H1 (cell line): ENCODE measurements at regions not wholly inside any gene's neighbourhood (a gene's known extent, or its start where the extent isn't known, plus 50 kb on each side); places are given as distances from the start of the nearest gene placed in this dataset.

ENCODE experiments used
- CTCF ChIA-PET: fragments of 300-600 bp; sonication (Branson Sonifier 250); formaldehyde crosslinking; loops from one replicate; lab custom pipeline; 2021; ENCODE audit not compliant: partially characterized antibody; lab: Charles Lee
- POLR2A ChIA-PET: fragments of 300-600 bp; sonication (Branson Sonifier 250); formaldehyde crosslinking; loops from one replicate; lab custom pipeline; 2021; ENCODE audit warnings: inconsistent platforms; ENCODE audit not compliant: partially characterized antibody; lab: Charles Lee
- DNase-seq, 2 experiments: peaks; one replicate each; pipeline versions ENCODE4 v3.0.0 to v3.0.0-alpha.2; 2010 to 2022; ENCODE audit warnings: low spot score in 2 of 2, low read depth in 1 of 2, mixed read lengths in 1 of 2
- FAIRE-seq: peaks from 2 replicates; lab custom pipeline; 2011; peaks lifted over from hg19 to GRCh38; lab: Jason Lieb, UNC
- H2AFZ ChIP-seq: 2 replicates; pipeline ENCODE4 v1.8.1; 2012; ENCODE audit warnings: low read length, inconsistent platforms
- H2AK5ac ChIP-seq: 2 replicates; pipeline ENCODE4 v1.6.1; 2013; ENCODE audit warnings: low read depth, low read length
- H2BK120ac ChIP-seq: replicated peaks from 2 replicates; pipeline ENCODE3; 2013; ENCODE audit warnings: low read depth, low read length, inconsistent platforms
- H2BK12ac ChIP-seq: 2 replicates; pipeline ENCODE4 v1.6.1; 2013; ENCODE audit warnings: low read depth, low read length
- H2BK15ac ChIP-seq: 2 replicates; pipeline ENCODE4 v1.6.1; 2013; ENCODE audit warnings: low read length
- H2BK20ac ChIP-seq: 2 replicates; pipeline ENCODE4 v1.6.1; 2013; ENCODE audit warnings: low read length
- H2BK5ac ChIP-seq: 2 replicates; pipeline ENCODE4 v1.6.1; 2013; ENCODE audit warnings: low read depth, low read length
- H3K14ac ChIP-seq: 2 replicates; pipeline ENCODE4 v1.6.1; 2013; ENCODE audit warnings: inconsistent platforms; ENCODE audit not compliant: insufficient read length
- H3K18ac ChIP-seq: 2 replicates; pipeline ENCODE4 v1.6.1; 2013; ENCODE audit warnings: low read length; ENCODE audit errors: extremely low read depth
- H3K23ac ChIP-seq: 2 replicates; pipeline ENCODE4 v1.6.1; 2013; ENCODE audit warnings: inconsistent platforms; ENCODE audit not compliant: insufficient read length
- H3K23me2 ChIP-seq: 2 replicates; pipeline ENCODE4 v1.6.1; 2013; ENCODE audit warnings: low read depth, low read length
- H3K27ac ChIP-seq: 2 replicates; pipeline ENCODE4 v1.6.1; 2011; ENCODE audit warnings: low read depth, low read length, inconsistent platforms
- H3K27me3 ChIP-seq, 4 experiments: replicated peaks in 1 of 4; 1 replicate in 1 of 4; 2 replicates in 3 of 4; pipeline versions ENCODE4 v1.6.1 to v1.8.1; 2011 to 2013; ENCODE audit warnings: low read length in 3 of 4, mild to moderate bottlenecking in 3 of 4, inconsistent platforms in 2 of 4, mixed read lengths in 2 of 4, moderate library complexity in 1 of 4; ENCODE audit not compliant: control insufficient read depth in 3 of 4, insufficient read depth in 3 of 4; ENCODE audit errors: extremely low read depth in 1 of 4
- H3K36me3 ChIP-seq, 4 experiments: 2 replicates each; pipeline versions ENCODE4 v1.6.1 to v1.8.1; 2011 to 2013; ENCODE audit warnings: mild to moderate bottlenecking in 4 of 4, low read length in 3 of 4, moderate library complexity in 2 of 4, control low read depth in 1 of 4, inconsistent platforms in 1 of 4; ENCODE audit not compliant: insufficient read depth in 4 of 4, control insufficient read depth in 2 of 4
- H3K4ac ChIP-seq: replicated peaks from 2 replicates; pipeline ENCODE3; 2013; ENCODE audit warnings: low read length, low read depth, mixed read lengths, inconsistent platforms; ENCODE audit not compliant: insufficient read length
- H3K4me1 ChIP-seq, 4 experiments: replicated peaks in 1 of 4; 1 replicate in 1 of 4; 2 replicates in 3 of 4; pipeline versions ENCODE4 v1.6.1 to v1.8.1; 2011 to 2013; ENCODE audit warnings: low read length in 3 of 4, inconsistent platforms in 2 of 4, mixed read lengths in 1 of 4; ENCODE audit not compliant: insufficient read depth in 4 of 4, control insufficient read depth in 3 of 4
- H3K4me2 ChIP-seq, 2 experiments: 2 replicates each; pipeline versions ENCODE4 v1.6.1 to v1.8.1; 2011 to 2013; ENCODE audit warnings: low read depth in 2 of 2, low read length in 2 of 2, control low read depth in 1 of 2, inconsistent platforms in 1 of 2, mild to moderate bottlenecking in 1 of 2; ENCODE audit not compliant: insufficient read depth in 1 of 2
- H3K4me3 ChIP-seq, 4 experiments: fragments of 200-600, 300-600 bp in 1 of 4; sonication (generic), shearing (Covaris generic), sonication (Bioruptor Twin) in 1 of 4; 2 replicates each; pipeline versions ENCODE4 v1.5.1 to v1.8.1; 2011 to 2016; ENCODE audit warnings: low read length in 4 of 4, low read depth in 3 of 4, control low read depth in 2 of 4, inconsistent platforms in 2 of 4, mild to moderate bottlenecking in 2 of 4, mixed read lengths in 1 of 4, moderate library complexity in 1 of 4; ENCODE audit not compliant: insufficient read depth in 2 of 4; ENCODE audit errors: extremely low read depth in 1 of 4
- H3K56ac ChIP-seq: replicated peaks from 2 replicates; pipeline ENCODE3; 2013; ENCODE audit warnings: low read depth, mild to moderate bottlenecking, mixed read lengths, low read length, inconsistent platforms; ENCODE audit not compliant: insufficient read length
- H3K79me1 ChIP-seq: 2 replicates; pipeline ENCODE4 v1.6.1; 2013; ENCODE audit warnings: low read depth, low read length, control low read depth
- H3K79me2 ChIP-seq, 2 experiments: 2 replicates each; pipeline versions ENCODE4 v1.6.1 to v1.8.1; 2012 to 2013; ENCODE audit warnings: low read length in 2 of 2, mild to moderate bottlenecking in 2 of 2, inconsistent platforms in 1 of 2; ENCODE audit not compliant: insufficient read depth in 2 of 2, control insufficient read depth in 1 of 2
- H3K9ac ChIP-seq, 4 experiments: replicated peaks in 1 of 4; 1 replicate in 1 of 4; 2 replicates in 3 of 4; pipeline versions ENCODE4 v1.6.1 to v1.8.1; 2011 to 2013; ENCODE audit warnings: low read depth in 3 of 4, low read length in 3 of 4, control low read depth in 2 of 4, mild to moderate bottlenecking in 2 of 4, moderate library complexity in 2 of 4, inconsistent platforms in 1 of 4; ENCODE audit errors: extremely low read depth in 1 of 4
- H3K9me3 ChIP-seq, 2 experiments: 2 replicates each; pipeline versions ENCODE4 v1.6.1 to v1.8.1; 2012 to 2013; ENCODE audit warnings: mild to moderate bottlenecking in 2 of 2, moderate library complexity in 2 of 2, control low read depth in 1 of 2, inconsistent platforms in 1 of 2, low read depth in 1 of 2, low read length in 1 of 2, mixed read lengths in 1 of 2; ENCODE audit not compliant: insufficient read depth in 2 of 2
- H4K20me1 ChIP-seq, 2 experiments: replicated peaks in 1 of 2; 2 replicates each; pipeline versions ENCODE3 to v1.8.1; 2011 to 2013; ENCODE audit warnings: inconsistent platforms in 2 of 2, low read length in 2 of 2, mild to moderate bottlenecking in 1 of 2; ENCODE audit not compliant: insufficient read depth in 2 of 2, control insufficient read depth in 1 of 2
- H4K5ac ChIP-seq: 2 replicates; pipeline ENCODE4 v1.6.1; 2013; ENCODE audit warnings: low read length, low read depth, mixed read lengths, inconsistent platforms; ENCODE audit not compliant: insufficient read length
- H4K8ac ChIP-seq: 2 replicates; pipeline ENCODE4 v1.8.0; 2013; ENCODE audit warnings: mild to moderate bottlenecking, moderate library complexity, low read length, inconsistent platforms; ENCODE audit not compliant: insufficient read depth; ENCODE audit errors: extremely low read depth
- H4K91ac ChIP-seq: replicated peaks from 2 replicates; pipeline ENCODE3; 2013; ENCODE audit warnings: low read length, mixed read lengths, inconsistent platforms; ENCODE audit not compliant: insufficient read length
- CBX5 ChIP-seq: fragments of 300-800, 300-1000 bp; sonication (generic); IDR thresholded peaks from 2 replicates; pipeline ENCODE4 v1.7.1; 2016; ENCODE audit warnings: antibody characterized with exemption, low read length, low read depth
- JUN ChIP-seq: IDR thresholded peaks from 2 replicates; pipeline ENCODE4 v1.6.1; 2011; ENCODE audit warnings: low read depth, mild to moderate bottlenecking, improper control_type of control experiment, low read length
- JUND ChIP-seq: IDR thresholded peaks from 2 replicates; pipeline ENCODE4 v1.6.1; 2011; ENCODE audit warnings: mild to moderate bottlenecking, improper control_type of control experiment, low read length
- MAFK ChIP-seq: IDR thresholded peaks from 2 replicates; pipeline ENCODE4 v1.6.1; 2012; ENCODE audit warnings: low read depth, mild to moderate bottlenecking, improper control_type of control experiment, low read length
- whole genome bisulfite sequencing, 2 experiments: shearing (Covaris generic) in 1 of 2; methylation state at CpG; one replicate each; pipeline versions ENCODE4 v1.1.6 to v1.1.7; 2013 to 2015; ENCODE audit warnings: low lambda C conversion rate in 2 of 2, mixed read lengths in 2 of 2, inconsistent platforms in 1 of 2, low coverage in 1 of 2, missing lambda C conversion rate in 1 of 2; ENCODE audit not compliant: insufficient replicate concordance in 2 of 2, insufficient coverage in 1 of 2, insufficient read length in 1 of 2; ENCODE audit errors: extremely low coverage in 1 of 2, missing lambda C conversion rate in 1 of 2; 5-methylcytosine and 5-hydroxymethylcytosine counted together

DNA sequence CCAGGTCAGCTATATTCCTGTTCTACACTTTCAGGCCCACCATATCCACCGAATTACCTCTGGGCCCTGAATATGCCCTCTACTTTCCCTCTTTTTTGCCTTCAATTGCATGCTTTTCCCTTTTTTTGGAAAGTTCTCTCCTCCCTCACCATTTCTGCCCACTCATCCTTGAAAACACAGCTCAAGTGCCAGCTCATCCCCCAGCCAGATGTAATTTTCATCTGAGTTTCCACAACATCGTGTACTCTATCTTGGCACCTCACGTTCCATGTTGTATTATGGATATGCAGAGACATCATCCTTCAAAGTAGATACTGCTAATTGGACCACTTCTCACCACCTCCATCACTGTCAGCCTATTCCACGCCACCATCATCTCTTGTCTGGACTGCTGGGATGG, 129.8 kb upstream of the HSD17B12 start:
- peaks cover 2 to 10% (median 8%) of the 10 kb centered on the region in 4 experiments; a peak in 6 of 7 replicates for H3K4me1 ChIP-seq
- no peak overlapping the region for H4K5ac ChIP-seq
- no peak overlapping the region for H3K14ac ChIP-seq
- no peak for TF ChIP-seq MAFK
- no peak for TF ChIP-seq JUN
- TF ChIP-seq CBX5: no peak
- TF ChIP-seq JUND: no peak
- TF ChIP-seq, all 59 proteins: peak for 0
- H3K23ac ChIP-seq: no peak overlapping the region
- H2BK5ac ChIP-seq: no peak overlapping the region
- no peak overlapping the region for H2BK15ac ChIP-seq
- no peaks in the 10 kb centered on the region for H3K79me2 ChIP-seq
- peaks cover 5 to 7% of the 10 kb centered on the region in 2 experiments; a peak in 1 of 4 replicates for H3K9me3 ChIP-seq
- no peaks in the 10 kb centered on the region for H3K36me3 ChIP-seq
- H4K91ac ChIP-seq: peak overlapping the region; percentile 19
- no peaks in the 10 kb centered on the region for H4K20me1 ChIP-seq
- H3K4ac ChIP-seq: no peak overlapping the region
- H2BK20ac ChIP-seq: 0 out of 2 replicates have a peak overlapping the region, but pooled peaks have one; percentile 34
- H3K27ac ChIP-seq: no peak overlapping the region
- no peak overlapping the region for H2BK12ac ChIP-seq
- ChIA-PET POLR2A (interaction anchor here (2.1 kb wide), 1 partner anchor 29 kb away, joined by 6 read pairs; no protein-coding TSS in a partner anchor), CTCF (interaction anchor here (0.5 to 34.3 kb wide), 7 partner anchors 11 to 479 kb away, joined by 3 to 646 read pairs (median 7); no protein-coding TSS in a partner anchor)
- WGBS, 2 experiments: 94% methylated on average over 4 of the region's 4 CpGs; no CpG with 5 or more reads in 1 of the 2 experiments
- FAIRE-seq: no peak
- no peak overlapping the region for H2AFZ ChIP-seq
- H2BK120ac ChIP-seq: no peak overlapping the region
- no peaks in the 10 kb centered on the region for H3K79me1 ChIP-seq
- DNase-seq: no peak
- H2AK5ac ChIP-seq: 0 out of 2 replicates have a peak overlapping the region, but pooled peaks have one; percentile 31
- H3K18ac ChIP-seq: no peak overlapping the region
- H3K9ac ChIP-seq: no peak overlapping the region
- H4K8ac ChIP-seq: no peak overlapping the region
- H3K23me2 ChIP-seq: peaks cover 4% of the 10 kb centered on the region; the same call in 1 of the 2 replicates
- H3K4me3 ChIP-seq: no peak overlapping the region
- no peak overlapping the region for H3K4me2 ChIP-seq
- no peak overlapping the region for H3K56ac ChIP-seq
- H3K27me3 ChIP-seq: peaks cover 19 to 38% (median 28%) of the 10 kb centered on the region in 4 experiments
